Left cardiac atrium (tissue), 4 donors: ENCODE measurements at regions not wholly inside any gene's neighbourhood (a gene's known extent, or its start where the extent isn't known, plus 50 kb on each side); places are given as distances from the start of the nearest gene placed in this dataset.
A peak's percentile ranks its signal among the peaks of the same experiment; 100 is the strongest.

Experiments used
- ATAC-seq, 2 donors: fragments of 200-7000 bp; cut with Tn5 transposase; one replicate each; pipeline ENCODE4 v1.9.1; 2020; ENCODE audit warnings: mild to moderate bottlenecking in 2 of 2, moderate library complexity in 2 of 2
- DNase-seq: peaks from one replicate; pipeline ENCODE4 v3.0.0-alpha.2; 2020
- intact Hi-C, 2 donors: fragments of 100-400 bp; cut with DNase I; formaldehyde crosslinking; loops; one replicate each; pipeline versions ENCODE4 v1.14.1 to v1.15.1; 2022 to 2023
- donor health status: DM: no; HTN: yes; CAD: no.
- donor health status: DM: no; HTN: yes; CAD: no; lungs with severe emphysema.
- donor health status: DM: yes; HTN: yes; CAD: no.
- donor health status: Dilated cardiomyopathy.

- intact Hi-C loops = no loop called here
- DNase-seq = peak; percentile 33
- peak; percentile 58 to 75 for ATAC-seq
Measured at GRCh38 chr11:129324533-129325175, 51.0 kb upstream of the BARX2 start.

- peak; percentile 89 to 90 for ATAC-seq
- intact Hi-C loops = no loop called here
- DNase-seq = peak; percentile 45
Measured at GRCh38 chr11:129323896-129324502, 51.6 kb upstream of the BARX2 start.

- no peak for DNase-seq
- ATAC-seq = no peak
- intact Hi-C loops = no loop called here
Measured at GRCh38 chr11:129322941-129323340, 52.7 kb upstream of the BARX2 start.

- DNase-seq (no peak), ATAC-seq (no peak)
- intact Hi-C loops = no loop called here
Measured at GRCh38 chr11:129321076-129321475, 54.6 kb upstream of the BARX2 start.

- no peak for ATAC-seq
- DNase-seq = peak; percentile 39
- intact Hi-C loops = no loop called here
Measured at GRCh38 chr11:129320494-129320893, 55.2 kb upstream of the BARX2 start.

- intact Hi-C loops = no loop called here
- no peak for DNase-seq
- no peak for ATAC-seq
Measured at GRCh38 chr11:129319751-129320150, 55.9 kb upstream of the BARX2 start.

- intact Hi-C loops = no loop called here
- DNase-seq (no peak), ATAC-seq (no peak)
Measured at GRCh38 chr11:129319201-129319600, 56.4 kb upstream of the BARX2 start.

GRCh38 chr11:129317571-129317970, 58.1 kb upstream of the BARX2 start:
- DNase-seq (no peak), ATAC-seq (no peak)
- intact Hi-C loops = no loop called here

- intact Hi-C loops = no loop called here
- ATAC-seq (no peak), DNase-seq (no peak)
Measured at GRCh38 chr11:129316781-129317180, 58.9 kb upstream of the BARX2 start.

GRCh38 chr11:129315781-129316579, 59.7 kb upstream of the BARX2 start:
- DNase-seq (no peak), ATAC-seq (no peak)
- intact Hi-C loops = no loop called here

- no peak for DNase-seq
- ATAC-seq = no peak
- intact Hi-C loops = no loop called here
Measured at GRCh38 chr11:129314371-129314770, 61.3 kb upstream of the BARX2 start.

GRCh38 chr11:129313541-129314297, 61.9 kb upstream of the BARX2 start:
- intact Hi-C loops = no loop called here

GRCh38 chr11:129312730-129313503, 62.7 kb upstream of the BARX2 start:
- peak; percentile 42 to 67 for ATAC-seq
- DNase-seq = no peak
- intact Hi-C loops = no loop called here

More at GRCh38 chr11:129313541-129314297, 61.9 kb upstream of the BARX2 start:
- no peak for DNase-seq
- peak; percentile 73 to 82 for ATAC-seq

- ATAC-seq (peak; percentile 61 to 69), DNase-seq (no peak)
- intact Hi-C loops = no loop called here
Measured at GRCh38 chr11:129308241-129308865, 67.3 kb upstream of the BARX2 start.

GRCh38 chr11:129307162-129307561, 68.5 kb upstream of the BARX2 start:
- intact Hi-C loops = no loop called here
- ATAC-seq (no peak), DNase-seq (no peak)

GRCh38 chr11:129302386-129303101, 73.1 kb upstream of the BARX2 start:
- DNase-seq (no peak), ATAC-seq (peak in 1 of 2 donors; percentile 23)
- intact Hi-C loops = no loop called here

GRCh38 chr11:129300099-129300498, 75.5 kb upstream of the BARX2 start:
- DNase-seq (no peak), ATAC-seq (no peak)
- intact Hi-C loops = no loop called here

GRCh38 chr11:129298988-129299387, 76.7 kb upstream of the BARX2 start:
- intact Hi-C loops = no loop called here
- ATAC-seq (no peak), DNase-seq (no peak)
